GM21576 (cell line): ENCODE measurements at regions not wholly inside any gene's neighbourhood (a gene's known extent, or its start where the extent isn't known, plus 50 kb on each side); places are given as distances from the start of the nearest gene placed in this dataset.

ENCODE experiments used
- ATAC-seq: cut with Tn5 transposase; IDR thresholded peaks from one replicate; pipeline ENCODE4 v1.9.1; 2021; ENCODE audit warnings: mild to moderate bottlenecking, moderate library complexity; ENCODE audit not compliant: unreplicated experiment

DNA sequence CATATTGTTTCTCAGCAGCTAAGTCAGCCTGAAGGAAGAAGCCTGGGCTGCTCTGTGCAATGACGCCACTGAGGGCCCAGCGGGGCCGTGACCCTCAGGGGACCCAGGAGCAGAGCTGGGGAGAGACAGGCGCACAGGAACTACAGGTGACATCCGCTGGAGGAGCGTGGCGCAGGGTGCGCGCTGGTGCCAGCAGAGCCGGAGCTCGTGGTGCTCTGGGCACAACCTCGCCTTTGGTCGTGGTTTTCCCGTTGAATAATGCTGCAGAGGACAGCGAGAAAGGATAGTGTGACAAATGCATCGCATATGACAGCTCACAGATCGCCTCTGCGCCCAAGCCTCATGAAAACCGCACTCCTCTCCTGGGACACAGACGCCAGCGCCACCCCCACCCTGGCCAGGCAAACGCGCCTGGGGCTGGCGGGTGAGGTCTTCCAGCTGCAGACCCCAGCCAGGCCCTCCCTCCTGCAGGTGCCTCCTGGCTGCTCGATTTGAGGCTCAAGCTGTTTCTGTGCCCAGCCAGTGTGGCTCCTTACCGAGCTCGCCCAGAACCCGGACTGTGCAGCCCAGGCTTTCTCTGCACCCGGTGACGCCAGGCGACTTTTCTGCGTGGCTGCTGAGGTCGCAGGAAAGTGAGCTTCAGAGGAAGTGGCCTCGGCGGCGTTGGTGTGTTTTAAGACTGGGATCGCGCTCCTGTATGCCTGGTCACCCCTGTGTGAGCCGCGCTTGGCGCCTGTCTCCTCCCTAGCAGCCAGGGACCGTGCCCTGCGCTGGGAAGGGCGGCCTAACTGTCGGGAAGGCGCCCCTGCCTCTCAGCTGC is 583.1 kb upstream of the HS6ST1 start:
- ATAC-seq: no peak

DNA sequence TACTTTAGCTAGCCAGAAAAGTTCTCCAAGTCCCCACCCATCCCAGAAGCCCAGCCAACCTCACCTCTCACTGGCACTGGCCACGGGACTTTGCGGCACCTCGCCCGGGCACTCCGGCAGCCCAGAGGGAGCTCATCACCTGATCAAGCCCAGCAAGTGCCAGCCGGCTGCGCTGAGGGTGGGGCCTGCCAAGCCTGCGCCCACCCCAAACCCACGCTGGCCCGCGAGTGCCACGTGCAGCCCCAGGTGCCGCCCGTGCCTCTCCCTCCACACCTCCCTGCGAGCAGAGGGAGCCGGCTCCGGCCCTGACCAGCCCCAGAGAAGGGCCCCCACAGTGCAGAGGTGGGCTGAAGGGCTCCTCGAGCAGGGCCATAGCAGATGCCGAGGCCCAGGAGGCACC is 585.0 kb upstream of the HS6ST1 start:
- no peak for ATAC-seq

DNA sequence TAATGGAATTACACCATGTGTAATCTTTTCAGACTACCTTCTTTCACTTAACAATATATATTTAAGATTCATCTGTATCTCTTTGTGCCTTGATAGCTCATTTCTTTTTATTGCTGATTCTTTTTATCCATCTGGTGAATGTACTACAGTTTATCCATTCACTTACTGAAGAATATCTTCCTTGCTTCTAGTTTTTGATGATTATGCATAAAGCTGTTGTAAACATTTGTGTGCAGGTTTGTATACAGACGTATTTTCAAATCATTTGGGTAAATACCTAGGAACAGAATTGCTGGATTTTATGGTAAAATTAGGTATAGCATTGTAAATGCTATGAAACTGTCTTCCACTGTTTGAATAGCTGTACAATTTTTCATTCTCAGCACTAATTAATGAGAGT is 592.6 kb upstream of the HS6ST1 start:
- ATAC-seq: no peak

- no peak for ATAC-seq
Observed at GRCh38 chr2:128914320-128914719, 595.7 kb upstream of the HS6ST1 start.

DNA sequence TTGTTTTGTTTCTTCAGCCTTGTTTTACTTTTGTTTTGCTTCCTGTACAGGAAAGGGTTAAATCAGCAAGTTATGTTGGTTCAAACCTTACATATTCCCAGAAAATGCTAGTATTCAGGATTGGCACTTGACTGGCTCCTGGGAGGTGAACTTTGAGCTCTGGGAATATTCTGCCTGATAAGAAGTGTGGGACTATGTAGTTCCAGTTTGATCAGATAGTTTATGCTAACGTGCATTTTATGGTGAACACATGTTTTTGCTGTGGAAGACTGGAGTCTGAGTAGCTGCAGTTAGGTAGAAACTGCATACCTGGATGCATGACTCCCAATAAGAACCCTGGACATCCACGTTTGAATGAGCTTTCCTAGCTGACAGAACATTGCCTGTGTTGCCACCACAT is 603.1 kb upstream of the HS6ST1 start:
- no peak for ATAC-seq

- no peak for ATAC-seq
Observed at GRCh38 chr2:128922154-128922553, 603.5 kb upstream of the HS6ST1 start.

- no peak for ATAC-seq
Observed at GRCh38 chr2:128925631-128926030, 607.0 kb upstream of the HS6ST1 start.

DNA sequence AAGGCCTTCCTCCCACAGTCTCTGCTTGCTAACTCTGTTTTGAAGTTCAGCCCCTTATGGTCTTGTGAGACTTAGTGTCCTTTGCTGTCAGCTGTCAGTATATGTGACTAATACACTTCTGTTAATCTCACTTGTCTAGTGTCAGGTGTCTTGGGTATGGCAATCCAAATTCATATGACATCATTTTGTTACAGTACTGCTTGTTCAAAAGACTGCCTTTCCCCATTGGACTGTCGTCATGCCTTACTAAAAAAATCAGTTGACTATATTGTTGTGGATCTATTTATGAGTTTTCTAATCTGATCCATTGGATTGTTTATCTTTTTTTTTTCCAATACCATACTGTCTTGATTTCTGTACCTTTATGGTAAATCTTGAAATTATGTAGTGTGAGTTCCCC is 611.4 kb upstream of the HS6ST1 start:
- ATAC-seq: no peak

DNA sequence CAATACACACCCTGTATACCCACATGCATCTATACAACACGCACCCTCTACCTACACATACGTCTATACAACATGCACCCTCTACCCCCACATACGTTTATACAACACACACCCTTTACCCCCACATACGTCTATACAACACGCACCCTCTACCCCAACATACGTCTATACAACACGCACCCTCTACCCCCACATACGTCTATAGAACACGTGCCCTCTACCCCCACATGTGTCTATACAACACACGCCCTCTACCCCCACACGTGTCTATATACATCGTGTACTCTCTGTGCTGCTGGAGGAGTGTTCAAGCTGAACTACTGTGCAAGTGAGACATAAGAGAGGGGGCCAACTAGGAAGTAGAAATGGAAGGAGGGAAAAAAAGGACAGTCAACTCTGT is 621.7 kb upstream of the HS6ST1 start:
- no peak for ATAC-seq

GRCh38 chr2:128941751-128942150 is 623.1 kb upstream of the HS6ST1 start:
- ATAC-seq: no peak

DNA sequence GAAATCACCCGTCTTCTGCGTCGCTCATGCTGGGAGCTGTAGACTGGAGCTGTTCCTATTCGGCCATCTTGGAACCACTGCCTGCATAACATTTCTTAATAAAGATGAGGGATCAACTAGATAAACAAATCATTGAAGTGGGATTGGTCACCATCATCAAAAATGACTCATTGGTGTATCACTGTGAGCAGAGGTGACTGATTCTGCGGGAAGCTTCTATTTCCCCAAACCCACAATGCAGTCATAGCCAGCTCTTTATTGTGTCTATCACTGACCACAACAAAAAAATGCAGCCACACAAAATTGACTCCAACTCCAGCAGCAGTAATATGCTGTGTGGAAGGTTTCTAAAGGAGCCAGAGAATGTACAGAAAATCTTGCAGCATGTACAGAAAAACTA is 630.7 kb upstream of the HS6ST1 start:
- ATAC-seq: no peak

DNA sequence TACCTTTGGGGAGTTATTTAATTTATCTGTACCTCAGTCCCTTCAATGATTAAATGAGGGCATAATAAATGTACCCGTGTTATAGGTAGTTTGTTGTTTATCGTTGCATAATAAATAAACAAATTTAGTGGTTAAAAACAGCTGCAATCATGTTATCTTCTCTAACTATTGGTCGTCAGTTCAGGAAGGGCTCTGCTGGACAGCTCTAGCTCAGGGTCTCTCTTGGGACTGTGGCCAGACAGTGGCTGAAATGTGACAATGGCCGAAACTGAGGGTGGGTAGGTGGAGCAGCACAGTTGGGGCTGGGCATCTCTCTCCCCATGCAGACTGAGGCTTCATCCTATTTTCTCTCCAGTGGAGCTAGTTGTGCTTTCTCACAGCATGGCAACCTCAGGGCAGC is 632.1 kb upstream of the HS6ST1 start:
- ATAC-seq: no peak

DNA sequence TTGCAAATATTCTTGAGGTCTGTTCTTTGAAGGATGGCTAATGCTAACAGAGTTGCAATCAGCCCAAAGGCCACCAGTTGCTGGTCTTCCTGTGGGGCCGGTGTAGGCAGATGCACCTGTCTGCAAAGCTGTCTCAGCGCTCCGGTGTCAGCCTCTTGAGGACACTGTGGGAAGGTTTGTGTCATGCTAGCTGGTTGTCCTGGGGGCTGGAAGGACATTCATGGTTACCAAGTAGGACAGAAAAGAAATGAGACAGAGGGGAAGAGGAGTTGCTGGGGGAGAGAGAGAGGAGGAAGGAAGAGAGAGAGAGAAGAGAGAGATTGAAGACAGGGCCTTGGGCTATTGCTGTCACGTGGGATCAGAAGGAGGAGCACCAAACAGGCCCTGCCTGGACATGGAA is 639.6 kb upstream of the HS6ST1 start:
- no peak for ATAC-seq

GRCh38 chr2:128967646-128968045 is 649.0 kb upstream of the HS6ST1 start:
- no peak for ATAC-seq

- ATAC-seq: no peak
Observed at GRCh38 chr2:128969374-128969773, 650.7 kb upstream of the HS6ST1 start.

- no peak for ATAC-seq
Observed at GRCh38 chr2:128970332-128971116, 651.9 kb upstream of the HS6ST1 start.

GRCh38 chr2:128973566-128973965 is 654.9 kb upstream of the HS6ST1 start:
- no peak for ATAC-seq

DNA sequence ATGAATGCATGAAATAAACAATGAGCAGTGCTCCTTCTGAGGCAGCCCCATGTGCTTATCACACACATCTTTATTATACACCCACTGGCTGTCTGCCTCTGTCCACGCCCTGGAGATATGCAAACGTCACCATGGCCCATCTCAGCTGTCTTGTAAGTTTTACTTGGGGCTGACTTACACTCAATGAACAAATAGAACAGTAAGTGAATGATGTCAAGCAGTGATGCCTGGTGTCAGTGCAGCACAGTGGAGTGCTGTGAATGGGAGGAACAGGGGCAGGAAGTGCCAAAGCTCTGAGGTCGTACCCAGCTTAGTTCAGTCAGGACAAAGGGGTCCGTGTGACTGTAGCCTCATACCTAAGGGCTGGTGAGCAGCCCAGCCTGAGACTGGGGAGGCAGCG is 659.5 kb upstream of the HS6ST1 start:
- no peak for ATAC-seq

DNA sequence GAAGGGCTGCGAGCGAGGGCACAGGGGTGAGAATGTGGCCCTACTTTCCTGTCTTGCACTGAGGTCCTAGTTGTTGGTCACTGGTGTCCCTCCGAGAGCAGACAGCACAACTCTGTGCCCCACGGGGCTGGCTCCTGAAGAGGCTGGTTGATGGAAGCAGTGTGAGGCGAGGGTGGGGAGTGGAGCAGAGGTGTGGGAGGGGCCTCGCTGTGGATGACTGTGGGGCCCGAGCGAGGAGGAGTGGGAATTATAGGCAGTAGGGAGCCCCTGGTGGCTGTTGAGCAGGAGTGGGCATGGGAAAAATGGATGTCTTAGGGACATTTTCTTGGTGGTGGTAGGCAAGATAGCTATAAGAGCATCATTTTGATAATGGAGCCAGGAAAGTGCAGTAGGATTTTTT is 660.5 kb upstream of the HS6ST1 start:
- no peak for ATAC-seq

GRCh38 chr2:128980475-128980874 is 661.8 kb upstream of the HS6ST1 start:
- no peak for ATAC-seq

DNA sequence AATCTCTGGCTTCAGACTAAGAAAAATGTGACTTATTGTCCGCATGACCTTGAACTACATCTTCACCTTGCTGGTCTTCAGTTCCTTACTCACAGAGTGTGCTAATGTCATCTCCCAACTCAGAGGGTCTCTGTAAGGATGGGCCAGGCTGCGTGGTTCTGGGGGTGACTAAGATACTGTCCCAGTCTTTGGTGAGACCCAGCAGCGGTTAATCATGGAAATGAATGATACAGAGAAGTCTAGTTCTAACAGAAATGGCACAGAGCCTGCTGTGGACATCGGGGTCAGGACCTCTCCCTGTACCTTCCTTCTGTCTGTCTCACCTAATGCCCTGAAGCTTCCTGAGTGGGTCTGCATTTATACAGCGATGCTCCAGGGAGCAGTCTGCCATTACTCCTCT is 662.7 kb upstream of the HS6ST1 start:
- no peak for ATAC-seq

- no peak for ATAC-seq
Observed at GRCh38 chr2:128982001-128982400, 663.3 kb upstream of the HS6ST1 start.
